ENCODE measurements at regions not wholly inside any gene's neighbourhood (a gene's known extent, or its start where the extent isn't known, plus 50 kb on each side); places are given as distances from the start of the nearest gene placed in this dataset.

DNA sequence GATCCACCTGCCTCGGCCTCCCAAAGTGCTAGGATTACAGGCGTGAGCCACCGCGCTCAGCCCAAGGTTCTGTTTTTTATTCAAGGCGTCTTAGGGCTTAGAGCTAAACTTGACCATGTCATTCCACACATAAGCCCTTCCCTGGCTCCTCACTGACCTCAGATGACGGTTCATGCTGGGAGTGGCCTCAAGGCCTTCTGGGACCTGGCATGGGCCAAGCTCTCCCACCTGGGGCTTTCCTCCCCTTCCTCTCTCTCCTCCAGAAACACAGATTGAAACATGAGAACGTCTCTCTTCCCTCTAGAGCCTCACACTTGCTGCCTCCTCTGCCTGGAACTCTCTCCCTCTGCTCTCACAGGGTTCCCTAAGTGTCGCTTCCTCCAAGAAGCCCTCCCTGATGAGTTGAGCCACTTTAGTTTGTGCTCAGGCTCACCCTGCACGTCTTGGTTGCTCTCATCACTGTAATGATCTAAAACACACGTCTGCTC, 155.6 kb upstream of the IER5L start:
- TF ChIP-seq YY1 (IDR thresholded peaks at IDR 0.05; ENCODE audit: insufficient read depth, insufficient read length) (no peak), ZNF274 (IDR thresholded peaks at IDR 0.05; ENCODE audit: low read depth, low read length) (no peak), SUZ12 (IDR thresholded peaks at IDR 0.05; ENCODE audit: extremely low read depth, insufficient read depth, insufficient read length) (no peak)
